ENCODE measurements at regions not wholly inside any gene's neighbourhood (a gene's known extent, or its start where the extent isn't known, plus 50 kb on each side); places are given as distances from the start of the nearest gene placed in this dataset.

GRCh38 chr2:153105829-153106578, 372.6 kb downstream of the RPRM start:
- WGBS, 5 donors, result 54 to 73% (median 62%) methylated on average over 2 of the region's 2 CpGs
- no peak for DNase-seq
- intact Hi-C loops (cut with DNase I; ENCODE audit: low total_unique reads), result no loop called here

GRCh38 chr2:153101187-153101586, 377.4 kb downstream of the RPRM start:
- 23 to 41% (median 27%) methylated on average over 2 of the region's 2 CpGs for WGBS, 5 donors

More at GRCh38 chr2:153105829-153106578, 372.6 kb downstream of the RPRM start:
- Histone ChIP-seq H3K4me3 (no peak overlapping the region), H3K4me1 (peaks cover 0 to 13% (median 0%) of the 10 kb centered on the region in 6 donors), H3K27me3 (replicated peaks in 1 of 7) (no peaks in the 10 kb centered on the region), H3K36me3 (no peaks in the 10 kb centered on the region), H3K9me3 (no peaks in the 10 kb centered on the region), H3K27ac (no peak overlapping the region)
- TF ChIP-seq CTCF (IDR thresholded peaks at IDR 0.05 in 8 of 11, conservative IDR thresholded peaks at IDR 0.05 in 3 of 11), result no peak

GRCh38 chr2:153100151-153100550, 378.4 kb downstream of the RPRM start:
- Histone ChIP-seq H3K4me3 (no peak overlapping the region), H3K36me3 (no peaks in the 10 kb centered on the region), H3K4me1 (peaks cover 0 to 6% (median 0%) of the 10 kb centered on the region in 6 donors), H3K27me3 (replicated peaks in 1 of 7) (no peaks in the 10 kb centered on the region), H3K9me3 (peaks cover 0 to 3% (median 0%) of the 10 kb centered on the region in 8 donors), H3K27ac (no peak overlapping the region)
- DNase-seq, result no peak
- no peak for TF ChIP-seq CTCF (IDR thresholded peaks at IDR 0.05 in 8 of 11, conservative IDR thresholded peaks at IDR 0.05 in 3 of 11)
- no peak for TF ChIP-seq POLR2AphosphoS5 (IDR thresholded peaks at IDR 0.05)
- no peak for TF ChIP-seq POLR2A (IDR thresholded peaks at IDR 0.05)
- intact Hi-C loops (cut with DNase I; ENCODE audit: low total_unique reads), result no loop called here

More at GRCh38 chr2:153101187-153101586, 377.4 kb downstream of the RPRM start:
- Histone ChIP-seq H3K36me3 (no peaks in the 10 kb centered on the region), H3K4me1 (peaks cover 0 to 6% (median 0%) of the 10 kb centered on the region in 6 donors), H3K4me3 (no peak overlapping the region), H3K27ac (peak overlapping the region in 4 of 8 donors; percentile 4 to 39 (median 24)), H3K27me3 (replicated peaks in 1 of 7) (no peaks in the 10 kb centered on the region), H3K9me3 (peaks cover 0 to 3% (median 0%) of the 10 kb centered on the region in 8 donors)
- no peak for DNase-seq
- intact Hi-C loops (cut with DNase I; ENCODE audit: low total_unique reads), result no loop called here
- TF ChIP-seq CTCF (IDR thresholded peaks at IDR 0.05 in 8 of 11, conservative IDR thresholded peaks at IDR 0.05 in 3 of 11) (no peak), POLR2AphosphoS5 (IDR thresholded peaks at IDR 0.05) (no peak), POLR2A (IDR thresholded peaks at IDR 0.05) (no peak)

- Histone ChIP-seq H3K36me3 (no peaks in the 10 kb centered on the region), H3K27ac (no peak overlapping the region), H3K9me3 (peaks cover 0 to 8% (median 0%) of the 10 kb centered on the region in 8 donors), H3K27me3 (replicated peaks in 1 of 7) (no peaks in the 10 kb centered on the region), H3K4me3 (no peak overlapping the region), H3K4me1 (peaks cover 0 to 6% (median 0%) of the 10 kb centered on the region in 6 donors)
- intact Hi-C loops (cut with DNase I; ENCODE audit: low total_unique reads), result no loop called here
- DNase-seq, result no peak
- TF ChIP-seq POLR2A (IDR thresholded peaks at IDR 0.05) (no peak), POLR2AphosphoS5 (IDR thresholded peaks at IDR 0.05) (no peak), CTCF (IDR thresholded peaks at IDR 0.05 in 8 of 11, conservative IDR thresholded peaks at IDR 0.05 in 3 of 11) (no peak)
Measured at GRCh38 chr2:153098073-153098472, 379.7 kb downstream of the ARL6IP6 start.

Measured in spleen (tissue), 11 donors.